ENCODE measurements at regions not wholly inside any gene's neighbourhood (a gene's known extent, or its start where the extent isn't known, plus 50 kb on each side); places are given as distances from the start of the nearest gene placed in this dataset.

DNA sequence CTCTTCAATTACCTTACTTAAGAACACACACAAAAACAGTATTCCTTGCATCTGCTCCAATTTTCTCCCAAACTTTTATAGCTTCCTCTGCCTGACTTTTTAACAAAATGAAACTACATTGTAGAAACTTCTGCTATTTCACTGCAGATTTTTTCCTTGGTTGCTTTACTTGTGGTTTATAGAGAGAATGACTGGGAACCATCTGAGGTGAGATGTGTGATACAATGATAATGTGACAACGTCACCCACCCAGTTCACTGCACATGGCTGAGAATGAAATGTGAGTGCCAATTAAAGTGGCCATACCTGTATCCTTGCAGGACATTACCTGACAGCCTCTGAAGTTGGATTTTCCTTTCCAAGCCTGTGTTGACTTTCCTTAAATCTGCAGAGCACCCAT, 258.4 kb downstream of the CD83 start (continued):
- TF ChIP-seq REXO4 (CRISPR knock-in tag; IDR thresholded peaks at IDR 0.05; ENCODE audit: borderline replicate concordance) (no peak), NR3C1 (CRISPR knock-in tag; IDR thresholded peaks at IDR 0.05) (no peak), KDM6A (CRISPR knock-in tag; IDR thresholded peaks at IDR 0.05; ENCODE audit: low read depth) (no peak)
- TF ChIP-seq, protein P1, sequence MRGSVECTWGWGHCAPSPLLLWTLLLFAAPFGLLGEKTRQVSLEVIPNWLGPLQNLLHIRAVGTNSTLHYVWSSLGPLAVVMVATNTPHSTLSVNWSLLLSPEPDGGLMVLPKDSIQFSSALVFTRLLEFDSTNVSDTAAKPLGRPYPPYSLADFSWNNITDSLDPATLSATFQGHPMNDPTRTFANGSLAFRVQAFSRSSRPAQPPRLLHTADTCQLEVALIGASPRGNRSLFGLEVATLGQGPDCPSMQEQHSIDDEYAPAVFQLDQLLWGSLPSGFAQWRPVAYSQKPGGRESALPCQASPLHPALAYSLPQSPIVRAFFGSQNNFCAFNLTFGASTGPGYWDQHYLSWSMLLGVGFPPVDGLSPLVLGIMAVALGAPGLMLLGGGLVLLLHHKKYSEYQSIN (CRISPR knock-in tag; IDR thresholded peaks at IDR 0.05; ENCODE audit: borderline replicate concordance) = no peak
- TF ChIP-seq, protein P2, sequence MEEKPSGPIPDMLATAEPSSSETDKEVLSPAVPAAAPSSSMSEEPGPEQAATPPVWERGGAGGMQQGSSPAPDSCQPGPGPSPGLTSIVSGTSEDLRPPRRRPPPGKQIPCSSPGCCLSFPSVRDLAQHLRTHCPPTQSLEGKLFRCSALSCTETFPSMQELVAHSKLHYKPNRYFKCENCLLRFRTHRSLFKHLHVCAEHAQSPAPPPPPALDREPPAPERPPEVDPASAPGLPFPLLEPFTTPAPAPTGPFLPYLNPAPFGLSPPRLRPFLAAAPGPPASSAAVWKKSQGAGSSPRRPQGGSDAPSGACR (CRISPR knock-in tag; IDR thresholded peaks at IDR 0.05) = no peak

DNA sequence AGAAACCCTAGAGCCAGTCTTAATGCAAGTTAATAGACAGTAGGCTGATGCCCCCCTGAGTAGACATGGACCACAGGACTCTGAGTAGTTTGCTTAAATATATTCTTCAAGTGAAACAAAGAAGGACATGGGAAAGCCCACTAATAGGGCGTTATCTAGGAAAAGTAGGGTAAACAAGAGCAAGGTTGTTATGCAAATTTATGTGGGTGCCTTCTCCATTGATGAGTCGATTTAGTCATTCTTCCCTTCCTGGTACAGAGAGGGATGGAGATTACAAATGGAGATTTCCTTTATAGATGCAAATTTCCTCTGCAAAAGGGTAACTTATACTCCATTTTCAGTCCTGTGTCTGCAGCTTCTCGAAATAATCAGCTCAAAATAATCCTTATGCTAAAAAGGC, 262.0 kb downstream of the CD83 start:
- ChIA-PET CTCF (ENCODE audit: low intra/inter-chr PET ratio, low total read pairs) (no interaction called here), POLR2A (no interaction called here)
- in situ Hi-C loops (cut with HindIII; ENCODE audit: extremely low pct_ligation_motif_present, low pct_unique_long_range_greater_than_20kb) (no loop called here), intact Hi-C loops (cut with micrococcal nuclease; ENCODE audit: unreplicated experiment) (no loop called here)
- Histone ChIP-seq H3K79me2 (ENCODE audit: insufficient read depth, low read length) (no peaks in the 10 kb centered on the region), H3K9me3 (ENCODE audit: low read length) (no peaks in the 10 kb centered on the region), H3K4me2 (ENCODE audit: low read depth, low read length) (no peak overlapping the region), H3K9ac (ENCODE audit: insufficient read depth, low read depth, low read length) (no peak overlapping the region), H3K27ac (ENCODE audit: extremely low read length, insufficient read depth, low read length) (no peak overlapping the region), H2AFZ (ENCODE audit: low read length) (no peak overlapping the region), H3K27me3 (ENCODE audit: control insufficient read depth in 1 of 2, insufficient read depth in 2 of 2, low read length in 2 of 2) (0 out of 5 replicates have a peak, but pooled peaks cover 1 to 3% of the 10 kb centered on the region in 2 experiments), H3K4me1 (ENCODE audit: insufficient read depth, low read length) (peaks cover 8% of the 10 kb centered on the region), H4K20me1 (ENCODE audit: insufficient read depth, low read length) (no peaks in the 10 kb centered on the region), H3K4me3 (replicated peaks in 1 of 3; ENCODE audit: insufficient read depth in 1 of 3, low read depth in 2 of 3, low read length in 3 of 3) (no peak overlapping the region), H3K36me3 (replicated peaks in 1 of 2; ENCODE audit: control insufficient read depth in 1 of 2, insufficient read depth in 2 of 2, low read length in 2 of 2) (no peaks in the 10 kb centered on the region)
- ATAC-seq (no peak), DNase-seq (ENCODE audit: low spot score) (no peak), FAIRE-seq (no peak)
- BruUV-seq (replicated peaks) = no TSS peak
- WGBS (ENCODE audit: low lambda C conversion rate) = 0% methylated on average over 3 of the region's 3 CpGs
- TF ChIP-seq TARDBP (CRISPR knock-in tag; IDR thresholded peaks at IDR 0.05) (no peak), THYN1 (CRISPR knock-in tag; IDR thresholded peaks at IDR 0.05; ENCODE audit: borderline replicate concordance, low read depth) (no peak), HDAC6 (IDR thresholded peaks at IDR 0.05; ENCODE audit: low read depth, low read length) (no peak), ZNF232 (CRISPR knock-in tag; IDR thresholded peaks at IDR 0.05; ENCODE audit: borderline replicate concordance) (no peak), ZFP1 (CRISPR knock-in tag; IDR thresholded peaks at IDR 0.05) (no peak), CHD4 (IDR thresholded peaks at IDR 0.05; ENCODE audit: borderline replicate concordance, low read length) (no peak), ZFP36L1 (CRISPR knock-in tag; IDR thresholded peaks at IDR 0.05) (no peak), ZSCAN21 (CRISPR knock-in tag; IDR thresholded peaks at IDR 0.05; ENCODE audit: borderline replicate concordance) (no peak), KDM3A (CRISPR knock-in tag; IDR thresholded peaks at IDR 0.05; ENCODE audit: low read depth) (no peak), PAX8 (CRISPR knock-in tag; IDR thresholded peaks at IDR 0.05; ENCODE audit: borderline replicate concordance) (no peak), ZNF235 (CRISPR knock-in tag; IDR thresholded peaks at IDR 0.05; ENCODE audit: borderline replicate concordance) (no peak), SRSF9 (IDR thresholded peaks at IDR 0.05; ENCODE audit: borderline replicate concordance, insufficient read depth, low read depth, low read length, poor library complexity, severe bottlenecking) (no peak)
- TF ChIP-seq, protein P3, sequence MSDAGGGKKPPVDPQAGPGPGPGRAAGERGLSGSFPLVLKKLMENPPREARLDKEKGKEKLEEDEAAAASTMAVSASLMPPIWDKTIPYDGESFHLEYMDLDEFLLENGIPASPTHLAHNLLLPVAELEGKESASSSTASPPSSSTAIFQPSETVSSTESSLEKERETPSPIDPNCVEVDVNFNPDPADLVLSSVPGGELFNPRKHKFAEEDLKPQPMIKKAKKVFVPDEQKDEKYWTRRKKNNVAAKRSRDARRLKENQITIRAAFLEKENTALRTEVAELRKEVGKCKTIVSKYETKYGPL (CRISPR knock-in tag; IDR thresholded peaks at IDR 0.05) = no peak
- TF ChIP-seq, protein P4, sequence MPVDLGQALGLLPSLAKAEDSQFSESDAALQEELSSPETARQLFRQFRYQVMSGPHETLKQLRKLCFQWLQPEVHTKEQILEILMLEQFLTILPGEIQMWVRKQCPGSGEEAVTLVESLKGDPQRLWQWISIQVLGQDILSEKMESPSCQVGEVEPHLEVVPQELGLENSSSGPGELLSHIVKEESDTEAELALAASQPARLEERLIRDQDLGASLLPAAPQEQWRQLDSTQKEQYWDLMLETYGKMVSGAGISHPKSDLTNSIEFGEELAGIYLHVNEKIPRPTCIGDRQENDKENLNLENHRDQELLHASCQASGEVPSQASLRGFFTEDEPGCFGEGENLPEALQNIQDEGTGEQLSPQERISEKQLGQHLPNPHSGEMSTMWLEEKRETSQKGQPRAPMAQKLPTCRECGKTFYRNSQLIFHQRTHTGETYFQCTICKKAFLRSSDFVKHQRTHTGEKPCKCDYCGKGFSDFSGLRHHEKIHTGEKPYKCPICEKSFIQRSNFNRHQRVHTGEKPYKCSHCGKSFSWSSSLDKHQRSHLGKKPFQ (CRISPR knock-in tag; IDR thresholded peaks at IDR 0.05; ENCODE audit: insufficient replicate concordance) = no peak

All from HepG2 (cell line).